ENCODE measurements at regions not wholly inside any gene's neighbourhood (a gene's known extent, or its start where the extent isn't known, plus 50 kb on each side); places are given as distances from the start of the nearest gene placed in this dataset.

- Histone ChIP-seq H3F3A (ENCODE audit: insufficient read depth, low read length, poor library complexity, severe bottlenecking) (no peaks in the 10 kb centered on the region), H3K9me3 (ENCODE audit: low read length) (no peaks in the 10 kb centered on the region), H3K9ac (ENCODE audit: low read length) (no peak overlapping the region), H3K4me2 (ENCODE audit: low read length) (no peak overlapping the region), H4K20me1 (ENCODE audit: insufficient read depth) (no peaks in the 10 kb centered on the region), H3K27me3 (ENCODE audit: insufficient read depth, low read depth, low read length) (no peaks in the 10 kb centered on the region), H3K9me2 (ENCODE audit: insufficient read depth, low read length) (no peaks in the 10 kb centered on the region), H2AFZ (ENCODE audit: low read depth, low read length) (no peak overlapping the region), H3K4me3 (ENCODE audit: low read length) (no peak overlapping the region), H3K27ac (ENCODE audit: low read length) (no peak overlapping the region), H3K79me2 (replicated peaks; ENCODE audit: insufficient read depth, low read length) (no peaks in the 10 kb centered on the region), H3K36me3 (ENCODE audit: insufficient read depth, low read length) (no peaks in the 10 kb centered on the region)
- TF ChIP-seq RAD21 (conservative IDR thresholded peaks at IDR 0.05) = no peak
- TF ChIP-seq EZH2 (IDR thresholded peaks at IDR 0.05; ENCODE audit: borderline replicate concordance, insufficient read depth, low read length, poor library complexity, severe bottlenecking) = no peak
- TF ChIP-seq, protein P1, sequence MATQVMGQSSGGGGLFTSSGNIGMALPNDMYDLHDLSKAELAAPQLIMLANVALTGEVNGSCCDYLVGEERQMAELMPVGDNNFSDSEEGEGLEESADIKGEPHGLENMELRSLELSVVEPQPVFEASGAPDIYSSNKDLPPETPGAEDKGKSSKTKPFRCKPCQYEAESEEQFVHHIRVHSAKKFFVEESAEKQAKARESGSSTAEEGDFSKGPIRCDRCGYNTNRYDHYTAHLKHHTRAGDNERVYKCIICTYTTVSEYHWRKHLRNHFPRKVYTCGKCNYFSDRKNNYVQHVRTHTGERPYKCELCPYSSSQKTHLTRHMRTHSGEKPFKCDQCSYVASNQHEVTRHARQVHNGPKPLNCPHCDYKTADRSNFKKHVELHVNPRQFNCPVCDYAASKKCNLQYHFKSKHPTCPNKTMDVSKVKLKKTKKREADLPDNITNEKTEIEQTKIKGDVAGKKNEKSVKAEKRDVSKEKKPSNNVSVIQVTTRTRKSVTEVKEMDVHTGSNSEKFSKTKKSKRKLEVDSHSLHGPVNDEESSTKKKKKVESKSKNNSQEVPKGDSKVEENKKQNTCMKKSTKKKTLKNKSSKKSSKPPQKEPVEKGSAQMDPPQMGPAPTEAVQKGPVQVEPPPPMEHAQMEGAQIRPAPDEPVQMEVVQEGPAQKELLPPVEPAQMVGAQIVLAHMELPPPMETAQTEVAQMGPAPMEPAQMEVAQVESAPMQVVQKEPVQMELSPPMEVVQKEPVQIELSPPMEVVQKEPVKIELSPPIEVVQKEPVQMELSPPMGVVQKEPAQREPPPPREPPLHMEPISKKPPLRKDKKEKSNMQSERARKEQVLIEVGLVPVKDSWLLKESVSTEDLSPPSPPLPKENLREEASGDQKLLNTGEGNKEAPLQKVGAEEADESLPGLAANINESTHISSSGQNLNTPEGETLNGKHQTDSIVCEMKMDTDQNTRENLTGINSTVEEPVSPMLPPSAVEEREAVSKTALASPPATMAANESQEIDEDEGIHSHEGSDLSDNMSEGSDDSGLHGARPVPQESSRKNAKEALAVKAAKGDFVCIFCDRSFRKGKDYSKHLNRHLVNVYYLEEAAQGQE (IDR thresholded peaks at IDR 0.05; ENCODE audit: borderline replicate concordance) = no peak
- no peak for TF ChIP-seq SMC3 (conservative IDR thresholded peaks at IDR 0.05; ENCODE audit: poor library complexity)
- TF ChIP-seq MXI1 (conservative IDR thresholded peaks at IDR 0.05; ENCODE audit: poor library complexity, severe bottlenecking) = no peak
- TF ChIP-seq EP300 (conservative IDR thresholded peaks at IDR 0.05; ENCODE audit: poor library complexity, severe bottlenecking) = no peak
- TF ChIP-seq TAF1 (IDR thresholded peaks at IDR 0.05; ENCODE audit: low read depth) = no peak
- TF ChIP-seq, protein P2, sequence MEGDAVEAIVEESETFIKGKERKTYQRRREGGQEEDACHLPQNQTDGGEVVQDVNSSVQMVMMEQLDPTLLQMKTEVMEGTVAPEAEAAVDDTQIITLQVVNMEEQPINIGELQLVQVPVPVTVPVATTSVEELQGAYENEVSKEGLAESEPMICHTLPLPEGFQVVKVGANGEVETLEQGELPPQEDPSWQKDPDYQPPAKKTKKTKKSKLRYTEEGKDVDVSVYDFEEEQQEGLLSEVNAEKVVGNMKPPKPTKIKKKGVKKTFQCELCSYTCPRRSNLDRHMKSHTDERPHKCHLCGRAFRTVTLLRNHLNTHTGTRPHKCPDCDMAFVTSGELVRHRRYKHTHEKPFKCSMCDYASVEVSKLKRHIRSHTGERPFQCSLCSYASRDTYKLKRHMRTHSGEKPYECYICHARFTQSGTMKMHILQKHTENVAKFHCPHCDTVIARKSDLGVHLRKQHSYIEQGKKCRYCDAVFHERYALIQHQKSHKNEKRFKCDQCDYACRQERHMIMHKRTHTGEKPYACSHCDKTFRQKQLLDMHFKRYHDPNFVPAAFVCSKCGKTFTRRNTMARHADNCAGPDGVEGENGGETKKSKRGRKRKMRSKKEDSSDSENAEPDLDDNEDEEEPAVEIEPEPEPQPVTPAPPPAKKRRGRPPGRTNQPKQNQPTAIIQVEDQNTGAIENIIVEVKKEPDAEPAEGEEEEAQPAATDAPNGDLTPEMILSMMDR (IDR thresholded peaks at IDR 0.05; ENCODE audit: poor library complexity, severe bottlenecking) = no peak
- no peak for TF ChIP-seq POLR2AphosphoS5 (IDR thresholded peaks at IDR 0.05)
Observed at GRCh38 chr6:74642101-74642500, 563.8 kb downstream of the COL12A1 start.

DNA sequence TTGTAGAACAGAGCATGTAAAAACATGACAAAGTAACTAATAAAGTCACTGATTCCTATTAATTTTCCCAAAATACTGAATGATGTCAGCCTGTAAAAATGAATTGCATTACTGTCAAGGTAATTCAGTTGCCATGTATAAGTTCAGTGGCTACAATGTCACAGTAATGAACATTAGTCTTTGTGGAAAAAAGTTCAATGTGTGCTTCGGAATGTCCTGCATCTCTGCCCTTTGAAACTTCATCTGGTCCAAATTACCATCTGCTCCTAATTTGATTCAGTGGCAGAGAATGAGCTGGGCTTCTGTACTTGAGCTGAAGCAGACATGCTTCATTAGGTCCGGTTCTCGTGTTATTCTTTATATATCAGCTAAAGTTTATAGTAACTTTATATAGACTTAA is 567.4 kb downstream of the COL12A1 start:
- H3K4me3 ChIP-seq (ENCODE audit: low read length) = no peak overlapping the region

More for the DNA sequence above, 567.4 kb downstream of the COL12A1 start:
- Histone ChIP-seq H3K79me2 (replicated peaks; ENCODE audit: insufficient read depth, low read length) (no peaks in the 10 kb centered on the region), H3F3A (ENCODE audit: insufficient read depth, low read length, poor library complexity, severe bottlenecking) (no peaks in the 10 kb centered on the region), H3K9me3 (ENCODE audit: low read length) (no peaks in the 10 kb centered on the region), H4K20me1 (ENCODE audit: insufficient read depth) (no peaks in the 10 kb centered on the region), H3K27me3 (ENCODE audit: insufficient read depth, low read depth, low read length) (no peaks in the 10 kb centered on the region), H3K4me2 (ENCODE audit: low read length) (no peak overlapping the region), H3K9me2 (ENCODE audit: insufficient read depth, low read length) (no peaks in the 10 kb centered on the region), H3K36me3 (ENCODE audit: insufficient read depth, low read length) (no peaks in the 10 kb centered on the region), H3K27ac (ENCODE audit: low read length) (no peak overlapping the region), H3K9ac (ENCODE audit: low read length) (no peak overlapping the region), H2AFZ (ENCODE audit: low read depth, low read length) (no peak overlapping the region)
- TF ChIP-seq SMC3 (conservative IDR thresholded peaks at IDR 0.05; ENCODE audit: poor library complexity) (no peak), TAF1 (IDR thresholded peaks at IDR 0.05; ENCODE audit: low read depth) (no peak), EZH2 (IDR thresholded peaks at IDR 0.05; ENCODE audit: borderline replicate concordance, insufficient read depth, low read length, poor library complexity, severe bottlenecking) (no peak), POLR2AphosphoS5 (IDR thresholded peaks at IDR 0.05) (no peak), RAD21 (conservative IDR thresholded peaks at IDR 0.05) (no peak), EP300 (conservative IDR thresholded peaks at IDR 0.05; ENCODE audit: poor library complexity, severe bottlenecking) (no peak), MXI1 (conservative IDR thresholded peaks at IDR 0.05; ENCODE audit: poor library complexity, severe bottlenecking) (no peak)
- TF ChIP-seq, protein P2 (IDR thresholded peaks at IDR 0.05; ENCODE audit: poor library complexity, severe bottlenecking) = no peak
- TF ChIP-seq, protein P1 (IDR thresholded peaks at IDR 0.05; ENCODE audit: borderline replicate concordance) = no peak

All from neural cell (in vitro differentiated cells).